ENCODE measurements at regions not wholly inside any gene's neighbourhood (a gene's known extent, or its start where the extent isn't known, plus 50 kb on each side); places are given as distances from the start of the nearest gene placed in this dataset.

DNA sequence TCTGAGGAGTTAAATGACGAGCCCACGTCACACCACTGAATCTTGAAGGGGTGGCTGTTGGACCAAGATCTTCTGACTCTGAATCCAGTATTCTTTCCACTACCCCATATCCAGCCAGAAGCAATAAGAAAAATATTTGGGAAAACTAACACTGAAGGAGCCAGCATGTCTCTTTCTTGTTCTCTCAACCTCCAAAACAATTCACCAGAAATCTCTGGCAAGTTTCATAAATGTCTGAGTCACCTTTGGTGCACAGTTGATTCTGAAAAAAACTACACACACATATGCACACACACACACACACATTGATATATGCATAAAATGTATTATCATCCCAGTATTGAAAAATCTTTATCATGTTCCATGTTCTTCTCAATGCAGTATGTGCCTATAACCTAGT lies 104.3 kb upstream of the BLID start:
- 84 to 87% methylated on average over 2 of the region's 2 CpGs for WGBS, 2 donors
- peak overlapping the region in 1 of 4 donors; percentile 16 for H3K27ac ChIP-seq
- H3K36me3 ChIP-seq = no peaks in the 10 kb centered on the region
- no peaks in the 10 kb centered on the region for H3K27me3 ChIP-seq
- peaks cover 0 to 19% (median 12%) of the 10 kb centered on the region in 4 donors for H3K4me1 ChIP-seq
- DNase-seq = no peak
- no peak overlapping the region for H3K4me3 ChIP-seq
- intact Hi-C loops (cut with DNase I) = no loop called here
- no peaks in the 10 kb centered on the region for H3K9me3 ChIP-seq
- TF ChIP-seq, protein P1, sequence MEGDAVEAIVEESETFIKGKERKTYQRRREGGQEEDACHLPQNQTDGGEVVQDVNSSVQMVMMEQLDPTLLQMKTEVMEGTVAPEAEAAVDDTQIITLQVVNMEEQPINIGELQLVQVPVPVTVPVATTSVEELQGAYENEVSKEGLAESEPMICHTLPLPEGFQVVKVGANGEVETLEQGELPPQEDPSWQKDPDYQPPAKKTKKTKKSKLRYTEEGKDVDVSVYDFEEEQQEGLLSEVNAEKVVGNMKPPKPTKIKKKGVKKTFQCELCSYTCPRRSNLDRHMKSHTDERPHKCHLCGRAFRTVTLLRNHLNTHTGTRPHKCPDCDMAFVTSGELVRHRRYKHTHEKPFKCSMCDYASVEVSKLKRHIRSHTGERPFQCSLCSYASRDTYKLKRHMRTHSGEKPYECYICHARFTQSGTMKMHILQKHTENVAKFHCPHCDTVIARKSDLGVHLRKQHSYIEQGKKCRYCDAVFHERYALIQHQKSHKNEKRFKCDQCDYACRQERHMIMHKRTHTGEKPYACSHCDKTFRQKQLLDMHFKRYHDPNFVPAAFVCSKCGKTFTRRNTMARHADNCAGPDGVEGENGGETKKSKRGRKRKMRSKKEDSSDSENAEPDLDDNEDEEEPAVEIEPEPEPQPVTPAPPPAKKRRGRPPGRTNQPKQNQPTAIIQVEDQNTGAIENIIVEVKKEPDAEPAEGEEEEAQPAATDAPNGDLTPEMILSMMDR (IDR thresholded peaks at IDR 0.05) = no peak
- no peak for TF ChIP-seq POLR2A (IDR thresholded peaks at IDR 0.05)
- no peak for TF ChIP-seq POLR2AphosphoS5 (IDR thresholded peaks at IDR 0.05)
- no peak for TF ChIP-seq EP300 (IDR thresholded peaks at IDR 0.05)

DNA sequence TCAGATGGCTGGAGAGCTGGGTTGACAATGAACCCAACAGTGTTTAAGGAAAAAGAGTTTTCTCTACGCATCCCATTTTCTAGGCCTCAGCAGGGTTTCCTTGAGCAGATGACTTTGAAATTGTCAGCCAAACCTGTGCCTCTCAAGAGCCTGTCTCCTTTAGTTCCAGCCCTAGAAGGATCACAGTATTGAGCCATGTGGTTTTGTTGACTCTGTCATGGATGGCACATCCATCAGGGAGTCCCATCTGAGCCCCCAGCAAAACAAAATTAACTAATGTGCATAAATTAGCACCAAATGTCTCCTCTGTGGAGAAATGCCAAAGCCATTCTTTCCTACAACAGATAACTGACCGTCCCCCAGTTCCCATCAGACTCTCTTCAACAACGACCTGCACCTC lies 103.8 kb upstream of the BLID start:
- no peak for DNase-seq
- TF ChIP-seq, protein P1 (IDR thresholded peaks at IDR 0.05) = no peak
- no peak for TF ChIP-seq POLR2AphosphoS5 (IDR thresholded peaks at IDR 0.05)
- TF ChIP-seq EP300 (IDR thresholded peaks at IDR 0.05) = no peak
- no peak for TF ChIP-seq POLR2A (IDR thresholded peaks at IDR 0.05)
- intact Hi-C loops (cut with DNase I) = loop anchor here (5.0 kb wide), 1 partner anchor 223 kb away; no protein-coding TSS in a partner anchor
- Histone ChIP-seq H3K9me3 (no peaks in the 10 kb centered on the region), H3K27ac (no peak overlapping the region), H3K36me3 (no peaks in the 10 kb centered on the region), H3K4me1 (peaks cover 0 to 24% (median 12%) of the 10 kb centered on the region in 4 donors), H3K27me3 (no peaks in the 10 kb centered on the region), H3K4me3 (no peak overlapping the region)
- 73 to 90% methylated on average over 3 of the region's 3 CpGs for WGBS, 2 donors

DNA sequence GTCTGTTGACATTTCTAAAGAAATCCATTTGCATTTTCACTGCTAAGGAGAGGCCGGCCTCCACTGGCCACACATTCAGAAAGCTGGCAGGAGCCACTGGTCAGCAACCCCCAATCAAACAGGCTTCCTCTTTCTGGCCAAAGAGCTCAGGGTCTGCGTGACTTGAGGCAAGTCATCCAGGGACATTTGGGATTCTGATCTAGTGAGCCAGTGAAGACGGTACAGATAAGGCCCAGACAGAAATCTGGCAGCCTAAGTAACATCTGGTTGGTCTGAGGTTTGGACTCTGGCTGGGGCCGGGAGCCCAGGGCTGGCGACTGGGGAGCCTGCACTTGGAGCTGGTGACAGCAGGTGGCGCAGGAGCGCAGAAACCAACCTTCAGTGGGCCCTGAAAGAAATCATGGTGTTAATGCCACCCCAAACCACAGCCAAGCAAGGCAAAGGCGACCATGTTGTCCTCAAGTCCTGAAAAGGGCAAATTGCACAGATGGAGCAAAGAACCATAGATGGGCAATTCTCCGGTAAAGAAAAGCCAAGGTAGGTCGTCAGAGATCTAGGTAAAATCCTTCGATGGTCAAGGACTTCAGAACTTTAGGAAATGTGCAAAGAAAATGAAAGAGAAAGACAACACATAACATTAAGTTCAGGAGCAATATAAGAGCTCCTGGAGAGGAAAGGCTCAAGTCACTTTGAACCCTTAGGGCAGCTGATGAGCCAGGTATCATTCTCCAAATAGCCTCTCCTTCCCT lies 99.4 kb upstream of the BLID start:
- no peaks in the 10 kb centered on the region for H3K9me3 ChIP-seq
- H3K36me3 ChIP-seq = no peaks in the 10 kb centered on the region
- intact Hi-C loops (cut with DNase I) = loop anchor here (1.0 to 5.0 kb wide), 2 partner anchors 227 to 290 kb away; no protein-coding TSS in a partner anchor
- H3K4me1 ChIP-seq = peaks cover 0 to 20% (median 8%) of the 10 kb centered on the region in 4 donors
- TF ChIP-seq EP300 (IDR thresholded peaks at IDR 0.05) (no peak), POLR2AphosphoS5 (IDR thresholded peaks at IDR 0.05) (peak in 1 of 4 donors; percentile 16)
- TF ChIP-seq, protein P1 (IDR thresholded peaks at IDR 0.05) = peak; percentile 71 to 90 (median 78)
- H3K27ac ChIP-seq = peak overlapping the region in 1 of 4 donors; percentile 35
- no peak overlapping the region for H3K4me3 ChIP-seq
- H3K27me3 ChIP-seq = no peaks in the 10 kb centered on the region
- DNase-seq = peak; percentile 83
- 30 to 32% methylated on average over 11 of the region's 11 CpGs for WGBS, 2 donors

DNA sequence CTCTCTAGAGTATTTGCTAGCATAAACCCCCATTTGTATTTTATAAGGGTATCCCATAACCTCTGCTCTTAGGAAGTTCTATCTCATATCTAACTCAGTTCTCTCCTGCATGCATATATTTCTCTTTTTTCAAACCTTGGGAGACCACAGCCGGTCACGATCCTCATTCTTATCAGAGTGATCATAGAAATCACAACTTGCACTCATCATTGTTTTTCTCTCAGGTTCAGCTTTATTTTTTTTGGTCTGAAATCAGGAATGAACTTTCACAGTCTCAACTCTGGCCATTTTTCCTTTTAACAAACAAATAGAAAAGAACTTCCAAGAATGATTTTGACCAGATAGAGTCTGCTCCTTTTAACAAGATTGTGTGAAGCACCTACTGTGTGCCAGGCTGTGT lies 98.6 kb upstream of the BLID start:
- DNase-seq = no peak
- H3K27me3 ChIP-seq = no peaks in the 10 kb centered on the region
- intact Hi-C loops (cut with DNase I) = no loop called here
- H3K4me3 ChIP-seq = no peak overlapping the region
- H3K9me3 ChIP-seq = no peaks in the 10 kb centered on the region
- WGBS, 2 donors = 66 to 85% methylated on average over 2 of the region's 2 CpGs
- no peaks in the 10 kb centered on the region for H3K36me3 ChIP-seq
- TF ChIP-seq POLR2AphosphoS5 (IDR thresholded peaks at IDR 0.05) = no peak
- TF ChIP-seq, protein P1 (IDR thresholded peaks at IDR 0.05) = no peak
- no peak for TF ChIP-seq EP300 (IDR thresholded peaks at IDR 0.05)
- TF ChIP-seq POLR2A (IDR thresholded peaks at IDR 0.05) = no peak
- no peak overlapping the region for H3K27ac ChIP-seq
- peaks cover 0 to 11% (median 2%) of the 10 kb centered on the region in 4 donors for H3K4me1 ChIP-seq
